ENCODE measurements at regions not wholly inside any gene's neighbourhood (a gene's known extent, or its start where the extent isn't known, plus 50 kb on each side); places are given as distances from the start of the nearest gene placed in this dataset.
A peak's percentile ranks its signal among the peaks of the same experiment; 100 is the strongest.

GRCh38 chr18:24915547-24915946 is 436.4 kb downstream of the ZNF521 start:
- Histone ChIP-seq H3K27ac (ENCODE audit: low read depth, low read length) (no peak overlapping the region), H3K36me3 (ENCODE audit: control insufficient read depth in 3 of 3, insufficient read depth in 3 of 3, low read length in 3 of 3) (no peaks in the 10 kb centered on the region), H3K27me3 (ENCODE audit: control insufficient read depth in 3 of 3, insufficient read depth in 3 of 3, low read length in 3 of 3) (no peaks in the 10 kb centered on the region), H3K4me1 (ENCODE audit: control insufficient read depth in 3 of 3, insufficient read depth in 3 of 3, low read length in 3 of 3) (peaks cover 0 to 6% (median 0%) of the 10 kb centered on the region in 3 donors), H3K9ac (ENCODE audit: low read depth in 1 of 3, low read length in 3 of 3) (no peak overlapping the region), H3K9me3 (ENCODE audit: control insufficient read depth in 3 of 3, low read length in 3 of 3) (no peaks in the 10 kb centered on the region), H3K4me3 (ENCODE audit: low read length in 3 of 3) (no peak overlapping the region)

- H3K27ac ChIP-seq (ENCODE audit: low read depth, low read length): no peak overlapping the region
- peaks cover 0 to 6% (median 0%) of the 10 kb centered on the region in 3 donors for H3K4me1 ChIP-seq (ENCODE audit: control insufficient read depth in 3 of 3, insufficient read depth in 3 of 3, low read length in 3 of 3)
- H3K9me3 ChIP-seq (ENCODE audit: control insufficient read depth in 3 of 3, low read length in 3 of 3): no peaks in the 10 kb centered on the region
- H3K4me3 ChIP-seq (ENCODE audit: low read length in 3 of 3): no peak overlapping the region
- H3K9ac ChIP-seq (ENCODE audit: low read depth in 1 of 3, low read length in 3 of 3): no peak overlapping the region
- no peaks in the 10 kb centered on the region for H3K36me3 ChIP-seq (ENCODE audit: control insufficient read depth in 3 of 3, insufficient read depth in 3 of 3, low read length in 3 of 3)
- H3K27me3 ChIP-seq (ENCODE audit: control insufficient read depth in 3 of 3, insufficient read depth in 3 of 3, low read length in 3 of 3): no peaks in the 10 kb centered on the region
Measured at GRCh38 chr18:24917767-24918166, 434.2 kb downstream of the ZNF521 start.

GRCh38 chr18:24918257-24918656 is 433.7 kb downstream of the ZNF521 start:
- Histone ChIP-seq H3K36me3 (ENCODE audit: control insufficient read depth in 3 of 3, insufficient read depth in 3 of 3, low read length in 3 of 3) (no peaks in the 10 kb centered on the region), H3K27ac (ENCODE audit: low read depth, low read length) (no peak overlapping the region), H3K4me1 (ENCODE audit: control insufficient read depth in 3 of 3, insufficient read depth in 3 of 3, low read length in 3 of 3) (peaks cover 0 to 6% (median 0%) of the 10 kb centered on the region in 3 donors), H3K4me3 (ENCODE audit: low read length in 3 of 3) (no peak overlapping the region), H3K9ac (ENCODE audit: low read depth in 1 of 3, low read length in 3 of 3) (no peak overlapping the region), H3K27me3 (ENCODE audit: control insufficient read depth in 3 of 3, insufficient read depth in 3 of 3, low read length in 3 of 3) (no peaks in the 10 kb centered on the region), H3K9me3 (ENCODE audit: control insufficient read depth in 3 of 3, low read length in 3 of 3) (no peaks in the 10 kb centered on the region)

- Histone ChIP-seq H3K27ac (ENCODE audit: low read depth, low read length) (no peak overlapping the region), H3K4me1 (ENCODE audit: control insufficient read depth in 3 of 3, insufficient read depth in 3 of 3, low read length in 3 of 3) (no peaks in the 10 kb centered on the region), H3K9ac (ENCODE audit: low read depth in 1 of 3, low read length in 3 of 3) (no peak overlapping the region), H3K4me3 (ENCODE audit: low read length in 3 of 3) (no peak overlapping the region), H3K27me3 (ENCODE audit: control insufficient read depth in 3 of 3, insufficient read depth in 3 of 3, low read length in 3 of 3) (no peaks in the 10 kb centered on the region), H3K36me3 (ENCODE audit: control insufficient read depth in 3 of 3, insufficient read depth in 3 of 3, low read length in 3 of 3) (no peaks in the 10 kb centered on the region), H3K9me3 (ENCODE audit: control insufficient read depth in 3 of 3, low read length in 3 of 3) (no peaks in the 10 kb centered on the region)
Measured at GRCh38 chr18:24919181-24919797, 432.7 kb downstream of the ZNF521 start.

GRCh38 chr18:24922491-24922890 is 429.5 kb downstream of the ZNF521 start:
- Histone ChIP-seq H3K36me3 (ENCODE audit: control insufficient read depth in 3 of 3, insufficient read depth in 3 of 3, low read length in 3 of 3) (no peaks in the 10 kb centered on the region), H3K27ac (ENCODE audit: low read depth, low read length) (no peak overlapping the region), H3K9me3 (ENCODE audit: control insufficient read depth in 3 of 3, low read length in 3 of 3) (no peaks in the 10 kb centered on the region), H3K27me3 (ENCODE audit: control insufficient read depth in 3 of 3, insufficient read depth in 3 of 3, low read length in 3 of 3) (no peaks in the 10 kb centered on the region), H3K4me3 (ENCODE audit: low read length in 3 of 3) (no peak overlapping the region), H3K9ac (ENCODE audit: low read depth in 1 of 3, low read length in 3 of 3) (no peak overlapping the region), H3K4me1 (ENCODE audit: control insufficient read depth in 3 of 3, insufficient read depth in 3 of 3, low read length in 3 of 3) (no peaks in the 10 kb centered on the region)

GRCh38 chr18:24923138-24923537 is 428.8 kb downstream of the ZNF521 start:
- Histone ChIP-seq H3K4me1 (ENCODE audit: control insufficient read depth in 3 of 3, insufficient read depth in 3 of 3, low read length in 3 of 3) (peaks cover 0 to 3% (median under 1%) of the 10 kb centered on the region in 3 donors), H3K9me3 (ENCODE audit: control insufficient read depth in 3 of 3, low read length in 3 of 3) (no peaks in the 10 kb centered on the region), H3K9ac (ENCODE audit: low read depth in 1 of 3, low read length in 3 of 3) (no peak overlapping the region), H3K4me3 (ENCODE audit: low read length in 3 of 3) (no peak overlapping the region), H3K36me3 (ENCODE audit: control insufficient read depth in 3 of 3, insufficient read depth in 3 of 3, low read length in 3 of 3) (no peaks in the 10 kb centered on the region), H3K27me3 (ENCODE audit: control insufficient read depth in 3 of 3, insufficient read depth in 3 of 3, low read length in 3 of 3) (no peaks in the 10 kb centered on the region), H3K27ac (ENCODE audit: low read depth, low read length) (no peak overlapping the region)

- no peak overlapping the region for H3K27ac ChIP-seq (ENCODE audit: low read depth, low read length)
- H3K4me3 ChIP-seq (ENCODE audit: low read length in 3 of 3): no peak overlapping the region
- H3K9me3 ChIP-seq (ENCODE audit: control insufficient read depth in 3 of 3, low read length in 3 of 3): no peaks in the 10 kb centered on the region
- peaks cover 0 to 12% (median 5%) of the 10 kb centered on the region in 3 donors for H3K4me1 ChIP-seq (ENCODE audit: control insufficient read depth in 3 of 3, insufficient read depth in 3 of 3, low read length in 3 of 3)
- H3K9ac ChIP-seq (ENCODE audit: low read depth in 1 of 3, low read length in 3 of 3): no peak overlapping the region
- H3K27me3 ChIP-seq (ENCODE audit: control insufficient read depth in 3 of 3, insufficient read depth in 3 of 3, low read length in 3 of 3): no peaks in the 10 kb centered on the region
- H3K36me3 ChIP-seq (ENCODE audit: control insufficient read depth in 3 of 3, insufficient read depth in 3 of 3, low read length in 3 of 3): no peaks in the 10 kb centered on the region
Measured at GRCh38 chr18:24924066-24924716, 427.8 kb downstream of the ZNF521 start.

GRCh38 chr18:24926649-24927048 is 425.3 kb downstream of the ZNF521 start:
- Histone ChIP-seq H3K27ac (ENCODE audit: low read depth, low read length) (no peak overlapping the region), H3K9me3 (ENCODE audit: control insufficient read depth in 3 of 3, low read length in 3 of 3) (no peaks in the 10 kb centered on the region), H3K36me3 (ENCODE audit: control insufficient read depth in 3 of 3, insufficient read depth in 3 of 3, low read length in 3 of 3) (no peaks in the 10 kb centered on the region), H3K4me3 (ENCODE audit: low read length in 3 of 3) (no peak overlapping the region), H3K27me3 (ENCODE audit: control insufficient read depth in 3 of 3, insufficient read depth in 3 of 3, low read length in 3 of 3) (no peaks in the 10 kb centered on the region), H3K4me1 (ENCODE audit: control insufficient read depth in 3 of 3, insufficient read depth in 3 of 3, low read length in 3 of 3) (peaks cover 0 to 12% (median 5%) of the 10 kb centered on the region in 3 donors), H3K9ac (ENCODE audit: low read depth in 1 of 3, low read length in 3 of 3) (no peak overlapping the region)

GRCh38 chr18:24928301-24928878 is 423.6 kb downstream of the ZNF521 start:
- Histone ChIP-seq H3K27ac (ENCODE audit: low read depth, low read length) (no peak overlapping the region), H3K9me3 (ENCODE audit: control insufficient read depth in 3 of 3, low read length in 3 of 3) (no peaks in the 10 kb centered on the region), H3K36me3 (ENCODE audit: control insufficient read depth in 3 of 3, insufficient read depth in 3 of 3, low read length in 3 of 3) (peaks cover 0 to 6% (median 0%) of the 10 kb centered on the region in 3 donors), H3K4me3 (ENCODE audit: low read length in 3 of 3) (peak overlapping the region in 1 of 3 donors; percentile 6), H3K9ac (ENCODE audit: low read depth in 1 of 3, low read length in 3 of 3) (peak overlapping the region in 2 of 3 donors; percentile 7 to 20), H3K4me1 (ENCODE audit: control insufficient read depth in 3 of 3, insufficient read depth in 3 of 3, low read length in 3 of 3) (peaks cover 0 to 12% (median 5%) of the 10 kb centered on the region in 3 donors), H3K27me3 (ENCODE audit: control insufficient read depth in 3 of 3, insufficient read depth in 3 of 3, low read length in 3 of 3) (no peaks in the 10 kb centered on the region)

GRCh38 chr18:24930478-24930877 is 421.5 kb downstream of the ZNF521 start:
- peaks cover 0 to 6% (median 0%) of the 10 kb centered on the region in 3 donors for H3K36me3 ChIP-seq (ENCODE audit: control insufficient read depth in 3 of 3, insufficient read depth in 3 of 3, low read length in 3 of 3)
- H3K27me3 ChIP-seq (ENCODE audit: control insufficient read depth in 3 of 3, insufficient read depth in 3 of 3, low read length in 3 of 3): no peaks in the 10 kb centered on the region
- H3K27ac ChIP-seq (ENCODE audit: low read depth, low read length): no peak overlapping the region
- no peak overlapping the region for H3K9ac ChIP-seq (ENCODE audit: low read depth in 1 of 3, low read length in 3 of 3)
- peaks cover 0 to 12% (median 5%) of the 10 kb centered on the region in 3 donors for H3K4me1 ChIP-seq (ENCODE audit: control insufficient read depth in 3 of 3, insufficient read depth in 3 of 3, low read length in 3 of 3)
- no peaks in the 10 kb centered on the region for H3K9me3 ChIP-seq (ENCODE audit: control insufficient read depth in 3 of 3, low read length in 3 of 3)
- H3K4me3 ChIP-seq (ENCODE audit: low read length in 3 of 3): no peak overlapping the region

Measured in skeletal muscle tissue (tissue), 3 donors.